Iris pigment epithelial cell (primary cell): ENCODE measurements at regions not wholly inside any gene's neighbourhood (a gene's known extent, or its start where the extent isn't known, plus 50 kb on each side); places are given as distances from the start of the nearest gene placed in this dataset.
"Not testable (repeated sequence)": the region's sequence is repeated elsewhere in the genome, so short reads cannot be mapped to it uniquely, and the experiment has no call there.

Experiments
- DNase-seq: peaks from one replicate; pipeline ENCODE4 v3.0.0-alpha.2; 2011; ENCODE audit warnings: low read depth

DNA sequence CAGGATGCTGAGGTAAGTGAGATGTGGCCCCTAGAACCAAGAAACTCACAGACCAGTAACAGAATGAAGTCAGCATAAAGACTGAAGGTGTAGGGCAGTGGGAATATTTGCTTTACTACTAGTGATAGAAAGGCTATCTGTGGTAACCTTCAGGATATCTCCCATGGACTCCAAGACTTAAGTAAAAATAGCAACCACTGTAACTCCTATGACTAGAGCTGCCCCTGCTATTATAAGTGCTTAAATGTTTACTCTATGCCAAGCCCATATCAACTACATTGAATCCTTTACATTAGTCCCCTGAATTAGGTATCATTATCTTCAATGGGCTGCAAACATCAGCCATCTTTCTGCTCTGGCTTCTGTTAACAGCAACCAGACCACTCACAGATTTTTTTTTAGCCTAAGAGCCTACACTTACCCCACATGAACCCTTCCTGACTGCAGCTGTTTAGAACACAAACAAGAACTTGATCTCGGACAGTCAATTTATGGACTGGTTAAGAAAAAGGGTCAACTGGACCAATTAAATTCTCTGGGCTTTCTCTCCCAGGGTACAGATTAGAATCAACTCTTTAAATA, 335.1 kb upstream of the API5 start:
- DNase-seq, result no peak

DNA sequence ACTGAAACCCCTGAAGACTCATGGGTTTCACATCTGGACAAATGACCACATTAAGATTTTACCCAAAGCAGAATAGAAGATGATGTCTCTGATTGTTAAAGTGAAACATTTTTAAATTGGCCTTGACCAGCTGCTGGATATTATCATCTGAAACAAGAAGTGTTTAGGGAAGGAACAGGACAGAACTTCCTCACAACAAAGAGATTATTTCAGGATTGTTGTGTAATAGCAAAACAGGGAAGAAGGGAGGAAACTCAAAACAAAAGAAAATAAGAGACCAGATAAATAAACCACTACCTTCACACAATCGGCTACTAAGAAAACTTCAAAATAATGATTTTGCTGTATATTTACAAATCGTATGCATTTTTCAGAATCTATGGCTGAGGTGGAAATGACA, 319.2 kb upstream of the API5 start:
- no peak for DNase-seq

DNA sequence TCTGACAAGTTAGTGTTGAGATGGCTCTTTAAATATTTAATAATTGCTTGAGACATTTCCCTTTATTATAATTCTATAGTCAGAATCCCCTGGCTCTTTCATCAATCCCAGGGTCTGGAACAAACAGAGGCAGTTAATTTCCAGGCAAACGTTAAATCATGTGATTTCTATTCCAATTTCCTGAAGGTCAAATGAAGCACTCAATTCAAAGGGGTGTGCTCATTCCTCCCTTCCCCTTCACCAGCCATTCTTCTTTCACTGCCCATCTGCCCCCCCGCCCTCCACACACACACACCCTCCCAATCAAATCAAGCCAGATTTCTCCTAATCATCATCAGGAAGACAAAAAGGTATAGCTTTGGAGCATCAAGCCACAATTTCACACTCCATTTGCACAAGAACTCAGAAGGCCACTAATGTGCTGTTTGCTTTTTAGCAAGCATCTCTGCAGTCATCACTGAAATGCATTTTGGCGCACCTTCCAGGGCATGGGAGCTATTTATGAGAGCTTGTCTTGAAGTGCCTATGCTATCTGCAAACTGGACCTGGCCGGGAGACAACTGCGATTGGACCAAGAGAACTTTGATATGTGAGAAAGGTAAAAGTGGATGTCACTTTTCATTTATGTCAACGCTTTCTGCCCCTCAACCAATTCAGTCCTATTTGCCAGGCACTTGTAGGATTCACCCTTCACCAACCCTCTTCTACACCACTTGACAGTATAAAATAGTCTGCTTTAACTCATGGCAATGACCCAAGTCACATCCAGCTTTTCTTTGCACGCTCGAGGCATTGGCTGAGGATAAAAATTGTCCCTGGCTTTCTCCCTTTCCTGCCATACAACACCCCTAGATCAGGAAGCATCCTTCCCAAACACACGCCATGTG, 315.1 kb upstream of the API5 start:
- no peak for DNase-seq

DNA sequence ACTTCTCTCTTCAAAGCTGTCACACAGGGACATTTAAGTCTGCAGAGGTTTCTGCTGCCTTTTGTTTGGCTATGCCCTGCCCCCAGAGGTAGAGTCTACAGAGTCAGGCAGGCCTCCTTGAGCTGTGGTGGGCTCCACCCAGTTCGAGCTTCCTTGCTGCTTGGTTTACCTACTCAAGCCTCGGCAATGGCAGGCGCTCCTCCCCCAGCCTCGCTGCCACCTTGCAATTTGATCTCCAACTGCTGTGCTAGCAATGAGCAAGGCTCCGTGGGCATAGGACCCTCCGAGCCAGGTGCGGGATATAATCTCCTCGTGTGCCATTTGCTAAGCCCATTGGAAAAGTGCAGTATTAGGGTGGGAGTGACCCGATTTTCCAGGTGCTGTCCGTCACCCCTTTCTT, 306.9 kb upstream of the API5 start:
- DNase-seq, result not testable (repeated sequence)

DNA sequence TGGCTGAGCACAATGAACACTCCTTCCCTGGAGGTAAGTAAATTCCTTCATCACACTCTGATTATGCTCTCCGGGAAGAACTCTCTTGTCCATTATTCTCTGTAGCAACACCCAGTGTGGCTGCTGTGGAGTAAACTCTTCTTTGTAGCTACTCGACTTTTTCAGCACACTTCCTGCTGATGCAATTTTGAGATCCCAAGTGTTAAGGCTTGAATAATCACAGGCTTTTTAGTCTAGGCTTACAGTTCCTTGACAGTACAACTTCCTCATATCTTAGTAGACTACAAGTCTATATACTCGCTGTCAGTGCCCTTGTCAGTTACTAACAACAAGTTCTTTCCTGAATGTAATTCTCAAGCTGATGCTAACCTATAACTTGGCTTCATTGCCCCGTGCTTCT, 301.8 kb upstream of the API5 start:
- DNase-seq, result no peak

DNA sequence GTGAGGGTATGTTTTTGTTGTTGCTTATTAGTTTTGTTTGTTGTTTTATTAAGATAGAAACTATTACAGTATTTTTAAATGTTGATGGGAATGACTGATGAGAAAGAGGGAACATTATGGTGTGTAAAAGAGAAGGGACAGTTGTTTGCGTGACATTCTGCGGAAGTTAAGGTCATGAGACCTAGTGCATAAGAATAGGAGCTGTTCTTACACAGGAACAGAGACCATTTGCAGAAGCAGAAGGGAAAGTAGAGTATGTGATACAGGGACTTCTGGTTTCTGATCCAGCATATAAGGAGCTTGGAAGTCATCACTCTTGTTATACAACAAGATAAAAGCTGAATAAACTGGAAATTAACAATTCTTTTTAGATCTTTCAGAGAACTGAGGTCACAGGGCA, 299.2 kb upstream of the API5 start:
- DNase-seq, result no peak

DNA sequence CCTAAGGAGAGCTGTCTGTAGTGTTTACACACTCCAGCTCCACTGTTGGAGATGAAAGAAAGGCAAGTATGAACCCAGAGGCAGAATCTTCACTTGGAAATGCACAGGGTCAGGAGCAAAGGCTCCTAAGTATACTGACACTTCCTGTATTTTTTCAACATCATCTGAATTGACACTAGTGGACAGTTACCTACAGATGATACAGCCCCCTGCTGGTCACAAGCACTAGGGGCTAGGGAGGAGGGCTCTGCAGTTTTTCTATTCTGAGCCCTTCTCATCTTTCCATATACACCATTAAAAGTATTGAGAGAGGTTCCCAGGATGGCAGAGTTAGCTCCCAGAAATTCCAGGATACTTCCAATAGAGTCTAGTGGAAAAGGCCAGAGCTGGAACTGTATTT, 290.3 kb upstream of the API5 start:
- no peak for DNase-seq

DNA sequence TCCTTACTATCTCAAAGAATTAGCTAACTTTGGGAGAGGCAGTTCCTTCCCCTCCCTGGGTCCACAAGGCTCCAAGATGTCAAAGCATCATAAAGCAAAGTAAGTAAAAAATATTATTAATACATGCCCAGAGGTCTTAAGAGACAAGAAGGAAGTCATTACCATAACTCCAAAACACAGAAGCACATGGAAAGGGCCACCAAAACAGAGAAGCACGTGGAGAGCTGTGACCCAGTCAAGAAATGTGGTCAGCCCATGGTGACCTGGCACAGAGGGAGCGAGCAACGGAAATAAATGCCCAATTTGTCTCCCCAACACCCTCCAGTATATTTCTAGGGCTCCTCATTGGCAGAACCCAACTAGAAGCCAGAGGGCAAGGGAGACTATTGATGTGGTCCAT, 277.5 kb upstream of the API5 start:
- no peak for DNase-seq

DNA sequence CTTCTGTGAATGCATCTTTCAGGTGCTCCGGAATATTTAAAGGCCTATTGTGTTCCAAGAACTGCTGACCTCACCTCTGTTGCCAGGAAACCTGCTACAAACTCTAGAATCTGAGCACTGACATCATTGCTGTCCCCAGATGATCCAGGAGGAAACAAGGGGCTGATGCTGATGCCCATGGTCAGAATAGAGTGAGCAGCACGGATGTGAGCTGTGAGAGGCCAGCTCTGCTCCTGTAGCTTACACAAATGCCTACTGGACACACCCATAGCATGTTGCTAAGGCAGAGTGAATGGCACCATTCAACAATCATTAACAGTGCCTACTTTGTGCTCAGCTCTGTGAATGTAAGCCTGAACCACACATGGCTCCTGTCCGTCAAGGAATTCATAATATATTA, 276.7 kb upstream of the API5 start:
- no peak for DNase-seq

DNA sequence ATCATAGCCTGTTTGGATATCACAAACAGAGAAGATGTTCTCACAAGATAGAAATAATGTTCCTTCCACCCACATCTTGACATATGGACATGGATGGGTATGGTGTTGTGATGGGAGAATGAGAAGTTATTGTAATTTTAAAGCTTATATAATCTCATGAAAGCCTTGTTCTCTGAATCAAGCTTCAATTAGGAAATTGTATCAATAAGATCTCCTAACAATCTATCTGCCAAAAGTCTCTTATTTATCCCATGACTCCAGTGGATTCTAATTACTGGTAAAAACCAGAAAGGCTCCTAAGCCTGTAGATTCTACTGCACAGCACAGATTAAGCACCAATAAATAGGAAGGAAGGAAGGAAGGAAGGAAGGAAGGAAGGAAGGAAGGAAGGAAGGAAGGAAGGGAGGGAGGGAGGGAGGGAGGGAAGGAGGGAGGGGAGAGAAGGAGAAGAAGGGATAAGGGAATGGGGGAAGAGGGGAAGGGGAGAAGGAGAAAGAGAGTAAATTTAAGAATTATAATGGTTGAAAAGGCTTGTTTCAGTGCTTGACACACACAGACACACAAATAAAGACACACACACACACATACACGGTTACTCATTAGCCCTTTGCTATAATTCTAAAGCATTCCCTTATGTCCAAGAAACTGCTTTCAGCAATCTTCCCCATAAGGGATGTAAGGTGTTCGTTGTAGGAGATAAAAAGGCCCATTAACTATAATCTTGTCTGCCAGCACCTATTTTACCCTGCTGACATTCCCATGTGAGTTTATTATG, 258.0 kb upstream of the API5 start:
- no peak for DNase-seq

DNA sequence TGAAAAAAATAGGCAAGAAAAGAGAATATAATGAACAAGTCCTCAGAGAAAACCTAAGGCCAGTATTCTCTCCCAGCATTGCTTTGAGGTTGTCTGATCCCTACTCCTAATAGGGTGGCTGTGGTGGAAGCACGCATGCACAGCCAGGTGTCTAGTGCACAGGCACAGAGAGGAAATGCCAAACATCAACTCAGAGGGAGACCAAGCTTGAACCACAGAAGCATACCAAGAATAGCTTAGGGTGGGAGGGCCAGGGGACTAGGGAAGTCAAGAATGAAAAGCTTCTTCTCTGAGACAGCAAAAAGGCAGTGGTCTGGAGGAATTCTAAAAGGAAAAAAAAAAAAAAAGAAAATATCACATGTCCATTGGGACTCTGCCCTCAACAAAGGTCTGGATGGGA, 244.1 kb upstream of the API5 start:
- DNase-seq, result no peak

DNA sequence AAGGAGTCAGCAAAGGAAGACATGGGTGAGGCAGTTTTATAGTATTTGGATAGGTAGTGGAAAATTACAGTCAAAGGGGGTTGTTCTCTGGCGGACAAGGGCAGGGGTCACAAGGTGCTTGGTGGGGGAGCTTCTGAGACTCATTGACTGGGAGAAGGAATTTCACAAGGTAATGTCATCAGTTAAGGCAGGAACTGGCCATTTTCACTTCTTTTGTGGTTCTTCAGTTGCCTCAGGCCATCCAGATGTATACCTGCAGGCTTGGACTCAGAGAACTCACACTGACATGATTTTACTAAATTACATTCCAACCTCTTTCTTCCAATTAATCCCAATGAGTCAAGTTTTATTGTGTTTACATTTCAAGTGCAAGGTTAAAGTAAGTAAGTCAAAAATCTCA, 240.5 kb upstream of the API5 start:
- DNase-seq, result no peak

DNA sequence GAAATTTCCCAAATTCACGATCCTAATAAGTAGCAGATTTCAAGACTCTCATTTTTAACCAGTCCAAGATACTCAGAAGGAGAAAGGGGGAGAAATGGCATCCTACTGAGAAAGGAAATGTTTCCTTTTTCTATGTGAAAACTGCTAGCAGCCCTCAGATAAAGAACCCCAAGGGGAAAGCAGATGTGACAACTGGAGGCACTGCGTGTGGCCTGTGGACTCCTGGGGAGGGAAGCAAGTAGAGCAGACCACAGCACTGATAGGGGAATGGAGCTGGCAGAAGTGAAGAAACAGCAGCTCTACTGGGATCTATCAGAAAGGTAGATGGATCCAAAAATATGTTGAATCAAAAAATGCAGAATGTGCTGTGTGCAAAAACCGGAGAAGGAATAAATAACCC, 239.7 kb upstream of the API5 start:
- no peak for DNase-seq

DNA sequence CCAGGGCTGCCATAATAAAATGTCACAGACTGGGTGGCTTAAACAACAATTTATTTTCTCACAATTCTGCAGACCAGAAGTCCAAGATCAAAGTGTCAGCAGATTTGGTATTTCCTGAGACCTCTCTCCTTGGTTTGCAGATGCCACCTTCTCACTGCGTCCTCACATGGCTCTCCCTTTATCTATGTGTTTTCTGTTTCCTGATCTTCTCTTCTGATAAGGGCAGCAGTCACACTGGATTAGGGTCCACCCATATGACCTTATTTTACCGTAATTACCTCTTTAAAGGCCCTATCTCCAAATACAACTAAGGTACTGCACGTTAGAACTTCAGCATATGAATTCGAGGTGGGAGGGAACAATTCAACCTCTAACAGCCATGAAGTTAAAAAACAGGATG, 238.9 kb upstream of the API5 start:
- DNase-seq, result no peak

DNA sequence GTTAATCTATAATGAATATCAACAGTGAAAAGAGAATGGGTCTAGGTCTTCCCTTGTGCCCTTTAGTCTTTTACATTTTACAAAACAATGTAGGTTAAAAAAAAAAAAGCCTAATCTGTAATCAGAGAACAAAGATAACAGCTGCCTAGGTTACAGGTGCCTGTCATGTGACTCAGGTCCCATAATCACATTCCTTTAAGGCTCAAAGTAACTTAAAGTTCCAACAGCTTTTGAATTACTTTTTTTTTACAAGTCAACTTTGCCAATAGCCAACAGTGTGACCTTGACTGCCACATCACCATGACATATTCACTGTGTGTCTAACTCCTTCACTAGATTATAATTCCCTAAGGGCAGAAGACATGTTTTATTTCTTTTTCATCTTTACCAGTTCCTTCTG, 237.0 kb upstream of the API5 start:
- DNase-seq, result no peak

DNA sequence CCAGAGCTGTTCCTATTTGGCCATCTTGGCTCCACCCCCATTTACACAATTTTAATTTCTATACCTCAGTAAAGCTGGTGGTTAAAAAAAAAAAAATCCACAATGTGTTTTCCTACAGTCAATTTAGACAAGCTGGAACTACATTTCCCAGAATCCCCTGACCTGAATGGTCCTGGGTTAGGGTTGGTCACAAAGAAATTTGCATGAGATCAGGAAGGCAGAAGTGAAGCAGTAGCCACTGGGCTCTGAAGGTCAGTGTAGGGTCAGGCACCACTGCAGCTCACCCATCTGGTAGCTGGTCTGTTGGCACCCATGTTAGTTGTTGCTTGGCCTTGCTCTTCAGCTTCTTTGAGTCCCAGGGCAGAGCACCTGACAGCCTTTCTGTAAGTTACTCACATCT, 210.7 kb upstream of the API5 start:
- no peak for DNase-seq

DNA sequence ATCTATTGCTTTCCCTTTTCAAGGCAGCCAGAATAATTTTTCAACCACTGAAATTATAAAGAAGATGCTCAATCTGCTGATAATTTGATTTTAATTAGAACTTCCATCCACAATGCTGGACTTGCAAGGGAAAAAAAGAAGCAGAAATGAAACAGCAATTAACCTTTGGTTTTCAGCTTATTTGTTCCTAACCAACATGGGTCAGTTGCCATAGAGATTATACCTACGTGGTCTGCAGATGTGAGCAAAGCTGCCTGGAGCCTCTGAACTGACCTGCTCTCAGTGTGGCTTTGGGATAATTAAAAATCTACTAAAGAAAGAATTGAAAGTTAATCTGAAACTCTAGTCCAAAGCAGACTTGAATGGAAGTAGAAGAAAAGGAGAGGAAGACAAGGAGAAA, 195.7 kb upstream of the API5 start:
- no peak for DNase-seq

DNA sequence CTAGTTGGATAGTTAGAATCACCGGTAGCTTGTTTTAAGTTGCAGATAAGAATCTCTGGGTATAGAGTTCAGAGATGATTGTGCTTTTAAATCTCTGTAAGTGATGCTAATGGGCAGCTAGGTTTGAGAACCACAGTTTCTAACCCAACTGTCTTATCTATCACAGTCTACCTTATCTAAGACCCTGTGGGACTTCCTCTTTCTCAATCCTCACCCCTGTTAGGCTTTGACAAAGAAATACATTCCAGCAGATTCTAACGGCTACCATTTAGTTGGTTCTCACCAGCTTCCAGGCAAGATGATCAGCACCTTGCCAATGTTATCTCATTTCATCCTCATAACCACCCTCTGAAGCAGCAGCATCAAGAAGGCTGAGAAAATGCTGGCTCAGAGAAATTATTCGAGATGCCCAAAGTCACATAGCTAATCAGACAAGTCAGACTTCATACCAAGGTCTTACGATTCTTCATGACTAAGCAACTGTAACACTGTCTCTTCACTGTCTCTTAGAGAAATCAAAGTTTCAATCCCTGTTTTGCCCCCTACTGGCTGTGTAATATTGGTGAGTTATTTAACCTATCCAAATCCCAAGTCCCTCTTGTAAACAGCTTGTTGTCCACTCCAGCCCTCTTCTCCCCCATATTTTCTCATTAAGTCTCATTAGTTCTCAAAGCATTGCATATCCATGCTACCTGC, 192.4 kb upstream of the API5 start:
- DNase-seq, result no peak

DNA sequence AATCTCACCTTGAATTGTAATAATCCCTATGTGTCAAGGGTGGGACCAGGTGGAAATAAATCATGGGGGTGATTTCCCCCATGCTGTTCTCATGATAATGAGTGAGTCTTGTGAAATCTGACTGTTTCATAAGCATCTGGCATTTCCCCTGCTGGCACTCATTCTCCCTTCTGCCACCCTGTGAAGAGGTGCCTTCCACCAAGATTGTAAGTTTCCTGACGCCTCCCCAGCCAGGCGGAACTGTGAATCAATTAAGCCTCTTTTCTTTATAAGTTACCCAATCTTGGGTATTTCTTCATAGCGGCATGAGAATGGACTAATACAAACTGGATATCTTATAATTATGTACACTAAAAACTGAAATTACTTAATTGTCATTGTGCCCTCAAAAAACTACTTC, 189.2 kb upstream of the API5 start:
- DNase-seq, result no peak

DNA sequence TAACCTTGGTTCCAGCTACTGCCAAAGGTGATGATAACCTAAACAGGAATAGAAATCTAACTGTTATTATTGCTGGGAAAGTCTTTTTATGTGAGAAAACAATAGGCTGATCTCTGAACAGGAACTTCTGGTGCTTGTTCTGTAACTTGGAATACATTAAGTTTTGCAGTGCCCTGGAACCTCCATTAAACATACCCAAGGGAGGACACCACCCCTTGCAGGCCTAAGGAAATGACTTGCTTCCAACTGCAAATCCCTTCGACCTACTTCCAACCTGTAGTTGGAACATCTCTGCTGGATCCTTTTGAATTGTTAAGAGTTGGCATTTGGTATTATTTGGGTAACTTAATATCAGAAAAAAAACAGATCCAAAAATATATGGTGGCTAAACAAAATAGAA, 188.4 kb upstream of the API5 start:
- DNase-seq, result no peak

DNA sequence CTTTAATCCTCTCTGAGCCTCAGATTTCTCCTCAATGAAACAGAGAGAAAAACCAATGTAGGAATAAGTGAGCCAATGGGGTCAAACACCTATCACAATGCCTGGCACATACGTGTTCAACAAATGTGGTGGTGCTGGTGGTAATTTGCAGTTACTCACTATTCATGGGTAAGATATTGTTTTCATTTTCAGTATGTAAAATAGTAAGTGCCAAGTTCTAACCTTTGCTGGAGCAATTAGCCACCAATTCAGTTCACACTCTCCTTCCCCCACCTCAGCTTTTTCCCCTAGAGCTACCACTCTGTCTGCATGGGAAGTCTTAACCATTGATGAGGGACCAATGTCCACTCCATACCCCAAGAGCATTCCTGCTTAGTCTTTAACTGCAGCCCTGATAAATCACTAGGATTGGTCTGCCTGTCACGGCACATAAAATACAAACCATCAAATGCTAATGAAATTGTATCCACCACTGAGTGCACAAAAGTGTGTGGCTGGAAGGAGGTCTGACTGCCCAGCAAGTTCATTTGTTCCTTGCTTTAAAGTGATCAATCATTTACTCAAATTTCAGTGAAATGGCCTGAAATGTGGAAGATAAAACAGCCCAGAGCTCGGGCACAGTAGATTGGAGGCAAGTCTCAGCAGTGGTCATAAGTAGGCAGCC, 187.4 kb upstream of the API5 start:
- DNase-seq, result no peak

DNA sequence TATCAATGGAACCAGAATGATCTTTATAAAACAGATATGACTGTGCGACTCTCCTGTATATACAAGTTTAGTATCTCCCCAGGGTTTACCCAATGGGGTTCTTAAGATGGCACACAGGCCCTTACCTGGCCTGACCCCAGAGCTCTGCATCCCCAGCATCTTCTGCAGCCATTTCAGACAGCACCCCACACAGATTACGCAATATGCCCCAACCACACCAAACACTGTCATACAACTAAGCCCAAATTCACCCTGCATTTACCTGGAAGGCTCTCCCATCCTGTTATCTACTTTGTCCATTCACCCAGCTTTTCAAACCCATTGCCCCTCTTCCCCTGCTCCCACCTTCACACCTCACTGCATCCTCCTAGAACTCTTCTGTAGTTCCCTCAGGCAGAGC, 182.5 kb upstream of the API5 start:
- DNase-seq, result no peak
